Neural cell (in vitro differentiated cells): ENCODE measurements at regions not wholly inside any gene's neighbourhood (a gene's known extent, or its start where the extent isn't known, plus 50 kb on each side); places are given as distances from the start of the nearest gene placed in this dataset.

Experiments
- CTCF ChIP-seq: fragments of 450-650 bp; IDR thresholded peaks from 2 replicates; pipeline ENCODE4 v1.5.1; 2014; ENCODE audit warnings: antibody characterized with exemption, mild to moderate bottlenecking, moderate library complexity; ENCODE audit not compliant: poor library complexity, severe bottlenecking
- EP300 ChIP-seq: fragments of 450-650 bp; conservative IDR thresholded peaks from 2 replicates; pipeline ENCODE4 v1.6.1; 2014; ENCODE audit warnings: antibody characterized with exemption, mild to moderate bottlenecking, moderate library complexity; ENCODE audit not compliant: poor library complexity, severe bottlenecking
- SMC3 ChIP-seq: fragments of 450-650 bp; conservative IDR thresholded peaks from 2 replicates; pipeline ENCODE4 v1.6.1; 2014; ENCODE audit warnings: antibody characterized with exemption, mild to moderate bottlenecking, moderate library complexity; ENCODE audit not compliant: poor library complexity

- TF ChIP-seq EP300 (no peak), CTCF (no peak), SMC3 (no peak)
Observed at GRCh38 chr4:134934036-134934808, 732.6 kb upstream of the PABPC4L start.
